HEK293 (cell line): ENCODE measurements at regions not wholly inside any gene's neighbourhood (a gene's known extent, or its start where the extent isn't known, plus 50 kb on each side); places are given as distances from the start of the nearest gene placed in this dataset.

Experiments
- CTCF ChIA-PET: fragments of 350-600 bp; formaldehyde crosslinking; extraction: SDS; loops from one replicate; lab custom pipeline; 2021; ENCODE audit warnings: antibody characterized with exemption; lab: Yijun Ruan, JAX
- POLR2A ChIA-PET: fragments of 300-600 bp; formaldehyde crosslinking; extraction: SDS; loops from one replicate; lab custom pipeline; 2020; ENCODE audit warnings: antibody characterized with exemption, inconsistent platforms; lab: Yijun Ruan, JAX
- H3K27ac ChIP-seq: fragments of 200-500 bp; sonication (Bioruptor generic); 2 replicates; pipeline ENCODE4 v1.5.1; 2014; ENCODE audit warnings: low read depth, low read length, control low read depth, inconsistent platforms; ENCODE audit errors: extremely low read depth
- H3K36me3 ChIP-seq, 2 experiments: fragments of 200-500 bp in 1 of 2; sonication (Bioruptor generic) in 1 of 2; 1 replicate in 1 of 2; 2 replicates in 1 of 2; pipeline ENCODE4 v1.5.1; 2014 to 2017; ENCODE audit warnings: inconsistent platforms in 2 of 2, low read length in 2 of 2; ENCODE audit not compliant: control insufficient read depth in 2 of 2, insufficient read depth in 1 of 2
- H3K4me1 ChIP-seq: fragments of 200-500 bp; sonication (Bioruptor generic); 2 replicates; pipeline ENCODE4 v1.5.1; 2014; ENCODE audit warnings: mild to moderate bottlenecking, low read length, inconsistent platforms; ENCODE audit not compliant: control insufficient read depth, insufficient read depth
- H3K4me3 ChIP-seq: 2 replicates; pipeline ENCODE4 v1.5.1; 2011; ENCODE audit warnings: low read depth, mild to moderate bottlenecking, control low read depth, low read length, moderate library complexity
- H3K9me3 ChIP-seq: fragments of 200-500 bp; sonication (Bioruptor generic); 2 replicates; pipeline ENCODE4 v1.5.1; 2014; ENCODE audit warnings: low read depth, low read length, inconsistent platforms; ENCODE audit not compliant: control insufficient read depth, insufficient read depth
- EGR2 ChIP-seq: fragments of 450-650 bp; formaldehyde crosslinking; IDR thresholded peaks from 2 replicates; pipeline ENCODE4 v1.5.1; 2016; ENCODE audit warnings: low read depth, missing biosample characterization, missing genetic modification characterization
- REPIN1 ChIP-seq: fragments of 450-650 bp; formaldehyde crosslinking; IDR thresholded peaks from 2 replicates; pipeline ENCODE4 v1.5.1; 2017; ENCODE audit warnings: missing biosample characterization, missing genetic modification characterization, low read depth
- ZBTB21 ChIP-seq: fragments of 450-650 bp; formaldehyde crosslinking; IDR thresholded peaks from 2 replicates; pipeline ENCODE4 v1.5.1; 2017; ENCODE audit warnings: missing biosample characterization, missing genetic modification characterization
- ZBTB48 ChIP-seq: fragments of 450-650 bp; formaldehyde crosslinking; IDR thresholded peaks from 2 replicates; pipeline ENCODE4 v1.5.1; 2016; ENCODE audit warnings: missing biosample characterization, missing genetic modification characterization
- ZFHX2 ChIP-seq: fragments of 450-650 bp; formaldehyde crosslinking; conservative IDR thresholded peaks from 2 replicates; pipeline ENCODE4 v1.5.1; 2016; ENCODE audit warnings: missing biosample characterization, missing genetic modification characterization
- ZFP37 ChIP-seq: fragments of 450-650 bp; formaldehyde crosslinking; IDR thresholded peaks from 2 replicates; pipeline ENCODE4 v1.5.1; 2016; ENCODE audit warnings: missing biosample characterization, missing genetic modification characterization
- ZNF354C ChIP-seq: fragments of 450-650 bp; formaldehyde crosslinking; IDR thresholded peaks from 2 replicates; pipeline ENCODE4 v1.5.1; 2016; ENCODE audit warnings: missing biosample characterization, missing genetic modification characterization, low read depth, borderline replicate concordance
- ZNF366 ChIP-seq: fragments of 450-650 bp; formaldehyde crosslinking; conservative IDR thresholded peaks from 2 replicates; pipeline ENCODE4 v1.5.1; 2016; ENCODE audit warnings: missing biosample characterization, missing genetic modification characterization
- ZNF580 ChIP-seq: fragments of 450-650 bp; formaldehyde crosslinking; IDR thresholded peaks from 2 replicates; pipeline ENCODE4 v1.5.1; 2016; ENCODE audit warnings: missing biosample characterization, missing genetic modification characterization
- ZNF600 ChIP-seq: fragments of 450-650 bp; formaldehyde crosslinking; IDR thresholded peaks from 2 replicates; pipeline ENCODE4 v1.5.1; 2016; ENCODE audit warnings: missing biosample characterization, missing genetic modification characterization
- ZNF623 ChIP-seq: fragments of 450-650 bp; formaldehyde crosslinking; IDR thresholded peaks from 2 replicates; pipeline ENCODE4 v1.5.1; 2016; ENCODE audit warnings: missing biosample characterization, missing genetic modification characterization
- ZNF654 ChIP-seq: fragments of 450-650 bp; formaldehyde crosslinking; IDR thresholded peaks from 2 replicates; pipeline ENCODE4 v1.5.1; 2016; ENCODE audit warnings: low read depth, missing biosample characterization, missing genetic modification characterization
- TF ChIP-seq, protein P1 (sequence below): fragments of 450-650 bp; formaldehyde crosslinking; IDR thresholded peaks from 2 replicates; pipeline ENCODE4 v1.5.1; 2016; ENCODE audit warnings: missing biosample characterization, missing genetic modification characterization
- TF ChIP-seq, protein P2 (sequence below): fragments of 450-650 bp; formaldehyde crosslinking; IDR thresholded peaks from 2 replicates; pipeline ENCODE4 v1.5.1; 2016; ENCODE audit warnings: missing biosample characterization, missing genetic modification characterization, borderline replicate concordance
- TF ChIP-seq, protein P3 (sequence below): fragments of 450-650 bp; formaldehyde crosslinking; IDR thresholded peaks from 2 replicates; pipeline ENCODE4 v1.5.1; 2016; ENCODE audit warnings: missing biosample characterization, missing genetic modification characterization
- TF ChIP-seq, protein P4 (sequence below): fragments of 450-650 bp; formaldehyde crosslinking; IDR thresholded peaks from 2 replicates; pipeline ENCODE4 v1.5.1; 2016; ENCODE audit warnings: missing biosample characterization, missing genetic modification characterization
- TF ChIP-seq, protein P5 (sequence below): fragments of 450-650 bp; formaldehyde crosslinking; IDR thresholded peaks from 2 replicates; pipeline ENCODE4 v1.5.1; 2016; ENCODE audit warnings: missing biosample characterization, missing genetic modification characterization, borderline replicate concordance

- POLR2A ChIA-PET, result no interaction called here
- no peak for TF ChIP-seq ZNF354C
- TF ChIP-seq ZFP37 (tag by site-specific recombination), result no peak
- TF ChIP-seq ZNF600 (tag by site-specific recombination), result no peak
- no peak for TF ChIP-seq ZNF623 (tag by site-specific recombination)
- no peak for TF ChIP-seq ZNF366 (tag by site-specific recombination)
- TF ChIP-seq ZFHX2 (tag by site-specific recombination), result no peak
- TF ChIP-seq, protein P1, sequence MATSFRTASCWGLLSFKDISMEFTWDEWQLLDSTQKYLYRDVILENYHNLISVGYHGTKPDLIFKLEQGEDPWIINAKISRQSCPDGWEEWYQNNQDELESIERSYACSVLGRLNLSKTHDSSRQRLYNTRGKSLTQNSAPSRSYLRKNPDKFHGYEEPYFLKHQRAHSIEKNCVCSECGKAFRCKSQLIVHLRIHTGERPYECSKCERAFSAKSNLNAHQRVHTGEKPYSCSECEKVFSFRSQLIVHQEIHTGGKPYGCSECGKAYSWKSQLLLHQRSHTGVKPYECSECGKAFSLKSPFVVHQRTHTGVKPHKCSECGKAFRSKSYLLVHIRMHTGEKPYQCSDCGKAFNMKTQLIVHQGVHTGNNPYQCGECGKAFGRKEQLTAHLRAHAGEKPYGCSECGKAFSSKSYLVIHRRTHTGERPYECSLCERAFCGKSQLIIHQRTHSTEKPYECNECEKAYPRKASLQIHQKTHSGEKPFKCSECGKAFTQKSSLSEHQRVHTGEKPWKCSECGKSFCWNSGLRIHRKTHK (tag by site-specific recombination), result no peak
- TF ChIP-seq, protein P2, sequence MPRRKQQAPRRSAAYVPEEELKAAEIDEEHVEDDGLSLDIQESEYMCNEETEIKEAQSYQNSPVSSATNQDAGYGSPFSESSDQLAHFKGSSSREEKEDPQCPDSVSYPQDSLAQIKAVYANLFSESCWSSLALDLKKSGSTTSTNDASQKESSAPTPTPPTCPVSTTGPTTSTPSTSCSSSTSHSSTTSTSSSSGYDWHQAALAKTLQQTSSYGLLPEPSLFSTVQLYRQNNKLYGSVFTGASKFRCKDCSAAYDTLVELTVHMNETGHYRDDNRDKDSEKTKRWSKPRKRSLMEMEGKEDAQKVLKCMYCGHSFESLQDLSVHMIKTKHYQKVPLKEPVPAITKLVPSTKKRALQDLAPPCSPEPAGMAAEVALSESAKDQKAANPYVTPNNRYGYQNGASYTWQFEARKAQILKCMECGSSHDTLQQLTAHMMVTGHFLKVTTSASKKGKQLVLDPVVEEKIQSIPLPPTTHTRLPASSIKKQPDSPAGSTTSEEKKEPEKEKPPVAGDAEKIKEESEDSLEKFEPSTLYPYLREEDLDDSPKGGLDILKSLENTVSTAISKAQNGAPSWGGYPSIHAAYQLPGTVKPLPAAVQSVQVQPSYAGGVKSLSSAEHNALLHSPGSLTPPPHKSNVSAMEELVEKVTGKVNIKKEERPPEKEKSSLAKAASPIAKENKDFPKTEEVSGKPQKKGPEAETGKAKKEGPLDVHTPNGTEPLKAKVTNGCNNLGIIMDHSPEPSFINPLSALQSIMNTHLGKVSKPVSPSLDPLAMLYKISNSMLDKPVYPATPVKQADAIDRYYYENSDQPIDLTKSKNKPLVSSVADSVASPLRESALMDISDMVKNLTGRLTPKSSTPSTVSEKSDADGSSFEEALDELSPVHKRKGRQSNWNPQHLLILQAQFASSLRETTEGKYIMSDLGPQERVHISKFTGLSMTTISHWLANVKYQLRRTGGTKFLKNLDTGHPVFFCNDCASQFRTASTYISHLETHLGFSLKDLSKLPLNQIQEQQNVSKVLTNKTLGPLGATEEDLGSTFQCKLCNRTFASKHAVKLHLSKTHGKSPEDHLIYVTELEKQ, result no peak
- TF ChIP-seq, protein P3, sequence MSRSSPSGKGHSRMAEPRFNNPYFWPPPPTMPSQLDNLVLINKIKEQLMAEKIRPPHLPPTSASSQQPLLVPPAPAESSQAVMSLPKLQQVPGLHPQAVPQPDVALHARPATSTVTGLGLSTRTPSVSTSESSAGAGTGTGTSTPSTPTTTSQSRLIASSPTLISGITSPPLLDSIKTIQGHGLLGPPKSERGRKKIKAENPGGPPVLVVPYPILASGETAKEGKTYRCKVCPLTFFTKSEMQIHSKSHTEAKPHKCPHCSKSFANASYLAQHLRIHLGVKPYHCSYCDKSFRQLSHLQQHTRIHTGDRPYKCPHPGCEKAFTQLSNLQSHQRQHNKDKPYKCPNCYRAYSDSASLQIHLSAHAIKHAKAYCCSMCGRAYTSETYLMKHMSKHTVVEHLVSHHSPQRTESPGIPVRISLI (tag by site-specific recombination), result no peak
- TF ChIP-seq ZBTB21 (tag by site-specific recombination), result no peak
- TF ChIP-seq, protein P4, sequence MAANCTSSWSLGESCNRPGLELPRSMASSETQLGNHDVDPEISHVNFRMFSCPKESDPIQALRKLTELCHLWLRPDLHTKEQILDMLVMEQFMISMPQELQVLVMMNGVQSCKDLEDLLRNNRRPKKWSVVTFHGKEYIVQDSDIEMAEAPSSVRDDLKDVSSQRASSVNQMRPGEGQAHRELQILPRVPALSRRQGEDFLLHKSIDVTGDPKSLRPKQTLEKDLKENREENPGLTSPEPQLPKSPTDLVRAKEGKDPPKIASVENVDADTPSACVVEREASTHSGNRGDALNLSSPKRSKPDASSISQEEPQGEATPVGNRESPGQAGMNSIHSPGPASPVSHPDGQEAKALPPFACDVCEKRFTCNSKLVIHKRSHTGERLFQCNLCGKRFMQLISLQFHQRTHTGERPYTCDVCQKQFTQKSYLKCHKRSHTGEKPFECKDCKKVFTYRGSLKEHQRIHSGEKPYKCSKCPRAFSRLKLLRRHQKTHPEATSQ, result no peak
- TF ChIP-seq ZBTB48 (tag by site-specific recombination), result no peak
- TF ChIP-seq, protein P5, sequence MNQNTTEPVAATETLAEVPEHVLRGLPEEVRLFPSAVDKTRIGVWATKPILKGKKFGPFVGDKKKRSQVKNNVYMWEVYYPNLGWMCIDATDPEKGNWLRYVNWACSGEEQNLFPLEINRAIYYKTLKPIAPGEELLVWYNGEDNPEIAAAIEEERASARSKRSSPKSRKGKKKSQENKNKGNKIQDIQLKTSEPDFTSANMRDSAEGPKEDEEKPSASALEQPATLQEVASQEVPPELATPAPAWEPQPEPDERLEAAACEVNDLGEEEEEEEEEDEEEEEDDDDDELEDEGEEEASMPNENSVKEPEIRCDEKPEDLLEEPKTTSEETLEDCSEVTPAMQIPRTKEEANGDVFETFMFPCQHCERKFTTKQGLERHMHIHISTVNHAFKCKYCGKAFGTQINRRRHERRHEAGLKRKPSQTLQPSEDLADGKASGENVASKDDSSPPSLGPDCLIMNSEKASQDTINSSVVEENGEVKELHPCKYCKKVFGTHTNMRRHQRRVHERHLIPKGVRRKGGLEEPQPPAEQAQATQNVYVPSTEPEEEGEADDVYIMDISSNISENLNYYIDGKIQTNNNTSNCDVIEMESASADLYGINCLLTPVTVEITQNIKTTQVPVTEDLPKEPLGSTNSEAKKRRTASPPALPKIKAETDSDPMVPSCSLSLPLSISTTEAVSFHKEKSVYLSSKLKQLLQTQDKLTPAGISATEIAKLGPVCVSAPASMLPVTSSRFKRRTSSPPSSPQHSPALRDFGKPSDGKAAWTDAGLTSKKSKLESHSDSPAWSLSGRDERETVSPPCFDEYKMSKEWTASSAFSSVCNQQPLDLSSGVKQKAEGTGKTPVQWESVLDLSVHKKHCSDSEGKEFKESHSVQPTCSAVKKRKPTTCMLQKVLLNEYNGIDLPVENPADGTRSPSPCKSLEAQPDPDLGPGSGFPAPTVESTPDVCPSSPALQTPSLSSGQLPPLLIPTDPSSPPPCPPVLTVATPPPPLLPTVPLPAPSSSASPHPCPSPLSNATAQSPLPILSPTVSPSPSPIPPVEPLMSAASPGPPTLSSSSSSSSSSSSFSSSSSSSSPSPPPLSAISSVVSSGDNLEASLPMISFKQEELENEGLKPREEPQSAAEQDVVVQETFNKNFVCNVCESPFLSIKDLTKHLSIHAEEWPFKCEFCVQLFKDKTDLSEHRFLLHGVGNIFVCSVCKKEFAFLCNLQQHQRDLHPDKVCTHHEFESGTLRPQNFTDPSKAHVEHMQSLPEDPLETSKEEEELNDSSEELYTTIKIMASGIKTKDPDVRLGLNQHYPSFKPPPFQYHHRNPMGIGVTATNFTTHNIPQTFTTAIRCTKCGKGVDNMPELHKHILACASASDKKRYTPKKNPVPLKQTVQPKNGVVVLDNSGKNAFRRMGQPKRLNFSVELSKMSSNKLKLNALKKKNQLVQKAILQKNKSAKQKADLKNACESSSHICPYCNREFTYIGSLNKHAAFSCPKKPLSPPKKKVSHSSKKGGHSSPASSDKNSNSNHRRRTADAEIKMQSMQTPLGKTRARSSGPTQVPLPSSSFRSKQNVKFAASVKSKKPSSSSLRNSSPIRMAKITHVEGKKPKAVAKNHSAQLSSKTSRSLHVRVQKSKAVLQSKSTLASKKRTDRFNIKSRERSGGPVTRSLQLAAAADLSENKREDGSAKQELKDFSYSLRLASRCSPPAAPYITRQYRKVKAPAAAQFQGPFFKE (tag by site-specific recombination), result no peak
- TF ChIP-seq REPIN1 (tag by site-specific recombination), result no peak
- TF ChIP-seq ZNF580 (tag by site-specific recombination), result no peak
- no peak for TF ChIP-seq ZNF654 (tag by site-specific recombination)
- no peak for TF ChIP-seq EGR2 (tag by site-specific recombination)
- TF ChIP-seq, all 188 proteins: peak for 0
- CTCF ChIA-PET, result no interaction called here
- no peak overlapping the region for H3K27ac ChIP-seq
- H3K4me3 ChIP-seq, result no peak overlapping the region
- H3K36me3 ChIP-seq, result no peaks in the 10 kb centered on the region
- H3K4me1 ChIP-seq, result no peaks in the 10 kb centered on the region
- no peaks in the 10 kb centered on the region for H3K9me3 ChIP-seq
Observed at GRCh38 chr1:187078321-187078720, 249.6 kb downstream of the PLA2G4A start.
